GM21360 (cell line): ENCODE measurements at regions not wholly inside any gene's neighbourhood (a gene's known extent, or its start where the extent isn't known, plus 50 kb on each side); places are given as distances from the start of the nearest gene placed in this dataset.

ENCODE experiments used
- ATAC-seq: cut with Tn5 transposase; IDR thresholded peaks from one replicate; pipeline ENCODE4 v1.9.1; 2021; ENCODE audit warnings: mild to moderate bottlenecking, moderate library complexity; ENCODE audit not compliant: unreplicated experiment

DNA sequence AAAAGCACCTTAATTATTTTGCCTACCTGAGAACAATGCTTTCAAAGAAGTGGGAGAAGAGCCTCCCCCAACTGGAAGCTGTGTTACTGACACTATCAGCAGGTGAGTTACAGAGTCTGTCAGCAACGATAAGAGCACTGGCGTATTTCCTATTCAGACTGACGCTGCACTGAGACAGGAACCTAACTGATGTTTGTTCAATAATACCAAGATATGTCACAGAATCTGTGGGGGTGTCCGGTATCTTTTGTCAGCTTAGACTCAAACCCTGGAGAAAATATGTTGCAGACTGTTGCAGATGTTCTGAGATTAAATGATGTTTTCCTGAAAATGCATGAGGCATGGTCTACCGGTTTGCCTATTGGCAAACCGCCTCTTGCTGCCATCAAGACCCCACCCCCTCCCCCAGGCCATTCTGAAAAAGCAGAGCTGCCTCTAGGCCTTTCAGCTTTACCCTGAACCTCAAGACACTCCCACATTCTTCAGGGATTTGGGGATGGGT lies 115.2 kb upstream of the KIT start:
- no peak for ATAC-seq

DNA sequence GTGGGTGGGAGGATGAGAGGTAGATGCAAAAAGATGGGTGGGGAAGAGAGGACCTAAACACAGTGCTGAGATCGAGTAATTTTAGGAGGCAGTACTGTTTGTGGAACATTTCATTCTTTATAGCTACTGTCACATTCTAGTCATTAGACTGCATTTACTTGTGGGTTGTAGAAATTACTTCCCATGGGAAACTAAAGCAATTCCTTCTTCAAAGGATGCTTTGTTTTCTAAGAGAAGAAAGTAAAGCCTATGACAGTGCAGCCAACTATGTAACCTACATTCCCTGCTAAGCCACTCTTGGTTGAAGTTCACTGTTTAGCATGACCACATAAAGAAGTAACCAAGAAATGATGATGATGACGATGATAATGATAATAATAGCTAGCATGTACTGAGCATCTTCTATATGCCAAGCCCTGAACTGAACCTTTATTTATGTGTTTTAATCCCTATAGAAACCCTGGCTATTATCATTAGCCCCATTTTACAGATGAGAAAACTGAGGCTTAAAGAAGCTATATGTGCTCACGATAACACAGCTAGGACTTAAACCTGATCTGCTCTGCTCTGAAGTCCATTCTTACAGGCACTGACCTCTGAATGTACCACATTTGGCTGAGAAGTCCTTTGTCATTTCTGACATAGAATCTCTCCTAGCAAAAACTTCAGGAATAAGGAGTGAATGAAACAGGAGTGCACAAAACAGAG lies 114.5 kb upstream of the KIT start:
- ATAC-seq, result no peak

DNA sequence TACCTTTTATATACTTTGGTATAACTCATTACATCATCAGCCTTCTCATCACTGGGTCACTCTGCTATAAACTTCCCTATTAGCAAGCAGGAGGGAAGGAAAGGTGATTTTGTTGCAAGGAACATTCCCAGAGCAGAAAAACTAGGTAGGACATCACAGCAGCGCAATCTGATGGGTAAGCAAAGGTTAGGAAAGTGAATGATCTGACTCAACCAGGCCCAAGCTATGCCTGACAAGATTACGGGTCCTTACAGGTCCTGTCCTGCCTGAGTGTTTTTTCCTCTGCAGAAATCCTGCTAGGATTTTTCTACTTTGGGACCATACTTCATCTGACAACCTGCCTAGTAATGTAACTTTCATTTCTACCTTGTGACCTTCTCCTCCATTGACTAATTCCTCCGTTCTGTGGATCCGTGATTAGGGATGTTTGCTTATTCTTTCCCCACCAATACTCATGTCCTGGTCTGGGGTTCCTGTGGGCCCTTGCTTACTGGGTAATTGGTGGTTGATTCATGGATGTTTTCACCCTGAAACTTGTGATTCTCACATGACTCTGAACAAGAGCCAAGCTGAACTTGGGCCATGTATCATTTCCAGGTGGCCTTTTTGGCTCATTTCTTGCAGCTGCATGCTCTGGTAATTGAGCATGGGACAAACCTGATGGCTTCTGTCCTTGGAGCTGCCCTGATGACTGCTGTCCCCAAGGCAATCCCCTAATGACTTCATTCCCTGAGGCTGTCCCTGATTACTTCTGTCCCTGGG lies 111.9 kb upstream of the KIT start:
- no peak for ATAC-seq

DNA sequence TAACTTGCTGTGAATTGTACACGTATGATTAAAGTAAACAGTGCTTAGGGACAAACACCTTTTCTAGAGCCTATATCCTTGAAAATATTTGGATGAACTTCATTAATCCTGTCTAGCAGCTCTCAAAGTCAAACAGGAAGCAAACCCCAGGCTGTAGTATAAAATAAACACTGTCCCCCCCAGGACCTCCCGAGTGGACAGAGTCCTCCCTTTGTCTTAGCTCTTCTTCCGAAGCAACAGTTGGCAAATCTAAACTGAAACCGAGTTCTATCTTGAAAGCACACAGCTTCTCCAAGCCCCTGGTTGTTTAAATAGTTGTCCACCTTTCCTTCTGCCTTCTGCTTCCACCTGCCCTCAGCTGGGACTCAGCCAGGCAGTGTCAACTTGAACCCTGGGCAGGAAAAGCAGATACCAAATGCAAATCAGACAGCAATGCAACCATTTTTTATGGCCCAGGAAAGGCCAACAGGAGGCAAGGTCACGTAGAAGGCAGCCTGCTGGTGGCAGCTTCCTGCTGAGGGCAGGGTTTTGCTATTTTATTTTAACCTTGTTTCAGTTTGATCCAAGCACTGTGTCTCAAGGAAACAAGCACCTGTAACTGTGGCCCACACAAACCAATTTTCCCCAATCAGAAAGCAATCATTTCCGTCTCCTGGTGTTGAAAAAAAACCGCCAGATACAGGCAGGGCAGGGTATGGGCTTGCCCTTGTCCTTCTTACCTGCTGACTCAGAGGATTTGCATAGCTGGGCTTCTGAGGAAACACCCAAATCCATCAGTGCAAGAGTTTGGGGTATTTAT lies 110.3 kb upstream of the KIT start:
- peak; percentile 71 for ATAC-seq

DNA sequence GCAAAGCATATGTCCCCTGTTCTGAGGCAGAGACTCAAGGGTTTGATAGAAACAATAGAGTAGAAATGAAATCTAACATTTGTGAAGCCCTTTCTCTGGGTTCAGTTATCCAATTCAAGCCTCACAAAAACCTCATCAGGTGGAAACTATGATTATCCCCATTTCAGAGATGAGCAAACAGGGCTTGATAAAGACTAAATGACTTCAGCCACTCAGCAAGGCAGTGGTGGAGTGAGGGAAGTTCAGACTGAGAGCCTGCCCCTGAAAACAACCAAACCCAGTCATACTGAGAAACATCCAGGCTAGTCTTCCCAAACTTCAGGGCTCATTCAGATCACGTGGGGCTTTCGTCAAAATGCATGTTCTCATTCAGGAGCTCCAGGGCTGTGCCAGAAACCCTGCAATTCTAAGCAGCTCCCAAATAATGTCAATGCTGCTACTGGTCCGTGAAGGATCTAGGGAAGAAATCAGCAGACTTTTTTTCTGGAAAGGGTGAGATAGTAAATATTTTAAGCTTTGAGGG lies 109.6 kb upstream of the KIT start:
- peak; percentile 55 for ATAC-seq

DNA sequence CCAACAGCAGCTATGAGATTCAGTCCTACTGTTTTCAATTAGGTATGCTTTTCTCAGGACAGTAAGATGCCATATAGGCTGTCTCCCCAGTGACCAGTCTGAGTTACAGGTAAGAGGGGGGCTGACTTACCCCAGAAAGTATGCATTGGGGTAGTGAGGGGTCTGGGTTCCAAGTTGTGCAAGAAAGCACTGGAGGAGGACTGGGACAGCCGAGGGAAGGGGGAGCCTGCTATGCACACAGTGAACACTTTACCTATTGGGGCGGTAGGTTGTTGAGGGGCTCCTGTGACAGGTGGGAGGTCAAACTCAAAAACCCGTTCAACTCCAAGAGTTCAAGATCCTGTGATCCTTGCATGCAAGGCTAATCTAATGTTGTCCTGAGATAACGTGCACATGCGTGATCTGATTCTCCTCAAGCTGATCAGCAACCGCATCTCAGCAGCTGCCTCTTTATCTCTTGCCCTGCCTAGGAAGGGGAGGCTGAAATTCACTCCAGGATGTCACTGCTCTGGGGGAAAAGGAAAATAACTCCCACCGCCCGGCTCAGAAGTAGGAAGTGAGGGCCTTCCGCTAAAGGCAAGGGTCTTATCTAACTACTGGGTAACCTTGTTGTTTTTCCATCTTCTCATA lies 108.8 kb upstream of the KIT start:
- ATAC-seq, result no peak

DNA sequence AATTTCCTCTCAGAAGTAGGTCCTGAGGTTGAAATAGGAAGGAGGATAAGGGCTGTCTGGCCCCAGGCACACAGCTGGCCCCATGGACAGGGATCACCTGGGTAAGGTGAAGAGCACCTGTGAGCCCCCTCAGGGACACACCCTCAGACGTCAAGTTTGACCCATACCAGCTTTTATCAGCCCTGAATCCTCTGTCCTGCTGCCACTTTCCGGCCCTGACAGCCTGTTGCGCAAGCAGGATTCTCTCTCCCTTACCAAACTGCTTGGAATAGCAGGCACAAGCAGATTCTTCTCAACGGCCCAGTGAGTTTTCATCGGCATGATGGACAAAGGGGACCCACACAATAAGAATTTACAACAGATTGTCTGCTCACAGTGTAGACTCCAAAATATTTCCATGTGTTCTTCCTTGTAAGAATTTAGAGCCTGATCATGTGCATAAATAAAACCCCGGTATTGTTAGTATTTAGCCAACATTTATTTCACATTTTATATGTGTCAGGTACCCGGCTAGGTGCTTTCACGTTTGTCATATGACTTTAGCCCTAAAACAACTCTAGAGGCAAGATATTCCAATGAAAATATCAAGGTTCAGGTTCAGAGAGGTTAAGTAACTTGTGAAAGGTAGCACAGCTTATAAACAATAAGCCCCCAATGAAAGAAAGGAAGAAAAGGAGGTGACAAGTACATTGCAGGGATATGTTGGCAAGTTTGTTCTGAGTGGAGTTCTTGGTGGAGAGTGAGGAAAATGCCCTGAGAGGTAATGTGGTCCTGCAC lies 107.2 kb upstream of the KIT start:
- ATAC-seq, result no peak

DNA sequence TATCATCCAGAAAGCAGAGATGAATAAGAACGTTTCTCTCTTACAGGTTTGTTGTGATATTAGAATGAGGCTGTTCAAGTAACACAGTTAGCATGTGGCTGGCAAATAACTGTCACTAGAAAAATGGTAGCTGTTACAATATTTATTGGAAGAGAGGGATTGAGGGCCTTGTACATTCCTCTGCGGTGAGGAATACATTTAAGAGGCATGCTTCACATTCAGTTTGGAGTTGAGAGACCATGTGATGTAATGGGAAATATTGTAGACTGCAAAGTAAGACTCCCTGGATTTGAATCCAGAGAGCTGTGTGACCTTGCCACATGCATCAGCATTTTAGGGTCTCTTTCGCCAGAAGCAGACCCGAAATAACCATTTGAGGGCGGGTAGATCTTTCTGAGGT lies 104.8 kb upstream of the KIT start:
- ATAC-seq, result no peak

DNA sequence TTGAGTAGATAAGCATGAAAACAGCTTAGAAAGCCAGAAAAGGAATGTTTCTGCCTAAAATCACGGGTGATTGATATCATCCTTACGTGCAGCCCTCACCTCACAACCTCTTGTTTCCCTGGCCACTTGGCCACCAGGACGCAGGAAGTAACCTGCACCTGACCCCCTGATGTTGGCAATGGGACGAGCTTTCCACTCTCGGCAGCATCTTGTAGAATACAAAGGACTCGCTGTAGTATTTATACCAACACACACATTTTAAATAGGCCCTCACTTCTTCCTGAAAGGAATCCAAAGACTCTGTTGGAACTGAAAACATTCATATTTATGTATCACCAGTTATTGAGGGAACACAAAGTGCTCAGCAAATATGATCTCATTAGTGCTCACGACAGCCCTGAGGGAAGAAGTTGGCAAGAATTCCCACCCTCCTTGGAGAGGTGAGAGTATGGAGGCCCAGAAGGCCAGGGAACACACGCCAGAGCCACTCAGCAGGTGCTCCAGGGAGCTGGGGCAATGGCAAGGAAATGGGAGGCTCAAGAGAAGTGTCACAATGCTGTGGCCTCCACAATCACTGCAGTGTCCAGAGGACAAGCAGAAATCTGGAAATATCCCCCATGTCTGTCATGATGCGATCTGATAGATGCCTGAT lies 103.3 kb upstream of the KIT start:
- no peak for ATAC-seq

DNA sequence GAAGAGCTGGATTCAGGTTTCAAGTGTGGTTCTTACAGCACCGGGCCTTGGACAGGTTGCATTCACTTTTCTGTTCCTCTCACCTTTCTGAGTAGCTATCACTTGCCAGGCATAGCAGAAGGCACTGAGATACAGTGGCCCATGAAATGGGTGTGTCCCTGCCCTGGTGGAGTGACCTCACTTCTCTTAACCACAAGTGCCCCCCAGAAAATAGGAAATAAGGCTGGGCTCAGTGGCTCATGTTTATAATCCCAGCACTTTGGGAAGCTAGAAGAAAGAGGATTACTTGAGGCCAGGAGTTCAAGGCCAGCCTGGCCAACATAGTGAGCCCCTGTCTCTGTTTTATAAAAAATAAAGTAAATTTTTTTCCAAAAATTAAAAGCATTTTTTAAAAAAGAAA lies 101.7 kb upstream of the KIT start:
- ATAC-seq, result no peak

DNA sequence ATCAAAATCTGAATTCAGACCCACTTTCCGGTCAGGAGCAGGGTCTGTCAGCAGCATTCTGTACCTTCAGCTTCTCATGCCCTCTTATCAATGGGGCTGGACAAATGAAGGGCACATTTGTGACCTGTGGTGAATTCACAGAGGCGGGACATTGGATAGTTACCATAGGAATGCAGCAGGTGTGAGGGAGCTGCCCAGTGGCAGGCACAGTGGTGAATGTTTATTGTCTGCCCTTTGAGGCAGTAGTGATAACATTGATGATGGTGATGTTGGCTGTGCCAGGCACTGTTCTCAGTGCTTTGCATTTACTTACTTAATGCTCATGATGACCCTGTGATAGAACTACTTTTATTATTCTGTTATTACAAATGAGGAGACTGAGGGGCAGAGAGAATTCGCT lies 101.2 kb upstream of the KIT start:
- no peak for ATAC-seq

DNA sequence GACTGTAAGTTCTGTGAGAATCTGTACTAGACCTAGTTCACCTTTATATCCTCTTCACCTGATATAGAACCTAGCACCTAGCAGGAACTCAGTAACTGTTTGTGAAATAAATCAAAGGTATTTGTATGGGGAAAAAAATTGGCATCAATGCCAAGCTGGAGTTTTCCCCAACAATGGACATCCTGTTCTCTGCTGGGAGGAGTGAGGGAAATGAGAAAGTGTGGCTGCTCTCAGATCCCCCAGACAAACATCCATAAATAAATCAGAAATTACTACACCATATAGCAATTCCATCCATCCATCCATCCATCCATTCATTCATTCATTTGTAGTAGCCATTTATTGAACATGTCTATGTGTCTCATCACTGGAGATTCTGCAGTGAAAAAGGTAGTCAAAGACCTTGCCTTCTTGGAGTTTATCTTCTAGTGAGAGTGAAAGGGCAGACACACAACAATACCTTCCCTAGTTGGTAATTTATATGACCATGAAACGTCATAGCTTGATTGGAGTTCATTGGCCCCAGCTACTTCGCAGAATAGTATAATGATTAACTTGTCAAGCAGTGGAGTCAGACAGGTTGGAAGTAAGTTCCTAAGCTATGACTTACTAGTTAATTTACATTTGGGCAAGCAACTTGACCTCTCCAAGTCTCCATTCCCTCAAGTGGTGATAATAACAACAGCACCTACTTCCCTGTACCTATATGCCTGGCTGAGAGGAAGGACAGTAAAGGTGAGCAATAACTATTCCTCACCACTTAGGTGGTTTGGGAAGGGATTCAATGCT lies 98.7 kb upstream of the KIT start:
- no peak for ATAC-seq

DNA sequence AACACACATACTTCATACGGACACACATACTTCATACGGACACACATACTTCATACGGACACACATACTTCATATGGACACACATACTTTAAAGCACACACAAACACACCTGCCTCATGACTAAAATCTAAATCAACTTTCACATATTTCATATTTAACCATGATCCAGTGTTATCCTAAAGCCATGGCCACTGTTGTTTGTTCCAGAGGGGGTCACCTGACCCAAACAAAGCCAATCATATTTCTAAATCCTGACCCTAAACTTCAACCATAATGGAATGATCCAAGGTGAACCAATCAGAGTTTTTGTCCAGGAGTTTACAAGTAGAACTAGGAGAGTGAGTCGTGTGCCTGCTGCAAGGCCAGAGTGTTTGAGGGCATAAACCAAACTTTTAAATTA lies 97.2 kb upstream of the KIT start:
- no peak for ATAC-seq

DNA sequence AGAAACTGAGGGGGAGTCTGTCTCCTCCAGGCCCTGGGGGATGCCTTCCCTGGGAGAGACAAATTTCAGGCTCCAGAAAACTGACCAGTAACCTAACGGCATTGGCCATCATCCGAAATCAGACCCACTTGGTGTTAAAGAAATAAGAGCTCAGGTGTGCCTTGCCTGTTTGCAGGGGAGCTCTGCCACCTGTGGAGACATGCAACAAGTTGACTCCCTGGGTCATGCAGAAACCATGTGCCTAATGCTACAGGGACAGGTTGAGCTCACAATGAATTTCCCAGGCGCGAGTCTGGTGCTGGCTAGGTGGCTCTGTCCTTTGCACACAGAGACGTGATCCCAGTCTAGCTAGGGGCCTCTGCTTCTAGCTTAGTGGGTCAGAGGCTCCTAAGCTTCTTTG lies 95.8 kb upstream of the KIT start:
- ATAC-seq, result no peak

DNA sequence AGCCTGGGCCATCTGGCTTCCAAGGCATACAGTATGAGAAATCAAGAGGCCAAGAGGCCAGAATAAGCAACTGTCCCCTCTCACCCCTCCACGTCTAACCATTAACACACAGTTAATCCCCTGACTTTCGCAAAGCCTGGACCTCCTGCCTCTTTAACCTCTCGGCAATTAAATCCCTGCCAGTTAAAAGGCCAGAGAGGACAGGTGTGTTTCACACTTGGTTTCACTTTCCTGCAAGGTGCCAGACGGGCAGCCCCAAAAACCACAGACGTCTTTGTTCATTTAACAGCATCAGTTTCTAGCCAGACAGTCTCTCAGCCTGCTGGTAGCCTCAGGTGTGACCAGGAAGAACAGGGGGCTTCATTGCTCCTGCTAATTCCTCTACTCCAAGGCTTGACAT lies 91.1 kb upstream of the KIT start:
- ATAC-seq, result no peak

DNA sequence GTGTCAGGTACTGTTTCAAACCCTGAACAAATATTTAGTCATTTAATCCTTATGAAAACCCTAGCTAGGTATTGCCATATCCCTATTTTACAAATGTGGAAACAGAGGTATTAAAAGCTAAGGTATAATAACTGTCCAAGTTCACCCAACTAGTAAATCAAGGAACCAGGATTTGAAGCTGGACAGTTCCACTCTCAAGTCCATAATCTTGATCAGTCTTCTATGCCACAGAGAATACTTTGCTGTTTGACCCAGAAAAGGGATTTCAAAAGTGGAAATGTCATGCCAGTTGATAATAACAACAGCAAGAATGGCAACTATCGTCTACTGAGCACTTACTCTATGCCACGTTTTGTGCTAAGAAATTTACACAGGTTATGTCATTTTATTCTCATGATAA lies 90.4 kb upstream of the KIT start:
- no peak for ATAC-seq

DNA sequence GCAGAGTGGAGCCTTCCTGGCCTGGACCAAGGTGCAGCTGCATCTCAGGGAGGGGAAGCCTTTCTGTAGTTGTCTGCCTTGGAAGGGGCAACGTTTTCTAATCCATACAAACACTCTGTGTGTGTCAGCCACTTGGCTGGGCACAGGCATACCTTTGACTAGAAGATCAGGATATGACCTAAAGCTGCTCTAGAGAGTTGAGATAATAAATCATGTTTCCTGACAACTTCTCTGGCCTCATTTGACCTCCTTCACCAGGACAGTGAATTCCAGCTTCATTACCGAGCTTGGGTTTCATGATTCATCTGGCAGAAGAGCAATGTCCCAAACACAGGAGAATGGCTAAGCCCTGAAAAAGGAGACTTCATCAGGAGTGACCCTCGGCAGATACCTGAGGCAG lies 89.6 kb upstream of the KIT start:
- ATAC-seq, result no peak

DNA sequence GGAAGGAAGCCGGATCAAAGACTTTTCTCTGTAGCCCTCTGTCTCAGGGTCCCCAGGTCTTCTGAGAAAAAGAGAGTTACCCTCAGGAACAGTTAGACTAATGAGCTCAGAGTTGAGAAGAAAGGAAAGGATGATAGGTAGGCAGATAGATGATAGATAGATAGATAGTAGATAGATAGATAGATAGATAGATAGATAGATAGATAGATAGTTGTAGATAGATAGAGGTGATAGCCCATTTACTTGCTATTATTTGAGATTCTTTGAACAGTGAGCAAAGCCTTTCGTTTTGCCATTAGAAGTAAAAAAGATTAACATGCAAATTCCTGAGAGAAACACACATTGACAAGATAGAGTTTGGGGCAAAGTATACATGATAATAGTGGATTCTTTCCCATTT lies 86.9 kb upstream of the KIT start:
- ATAC-seq, result no peak
